Tibial artery (tissue), 4 donors: ENCODE measurements at regions not wholly inside any gene's neighbourhood (a gene's known extent, or its start where the extent isn't known, plus 50 kb on each side); places are given as distances from the start of the nearest gene placed in this dataset.

Experiments used
- DNase-seq, 2 donors: peaks; one replicate each; pipeline ENCODE4 v3.0.0-alpha.2; 2019
- H3K27ac ChIP-seq, 2 donors: fragments of 200-600 bp; sonication (generic) in 1 of 2; 1 replicate in 1 of 2; 2 replicates in 1 of 2; pipeline ENCODE4 v1.5.1; 2018 to 2019; ENCODE audit warnings: mild to moderate bottlenecking in 1 of 2
- H3K27me3 ChIP-seq, 2 donors: fragments of 200-600 bp; sonication (generic) in 1 of 2; one replicate each; pipeline versions ENCODE4 v1.5.1 to v1.6.0; 2016 to 2019
- H3K36me3 ChIP-seq, 3 donors: fragments of 200-600 bp; sonication (generic) in 2 of 3; one replicate each; pipeline ENCODE4 v1.5.1; 2016 to 2019; ENCODE audit warnings: mild to moderate bottlenecking in 2 of 3
- H3K4me1 ChIP-seq, 4 donors: fragments of 200-600 bp; sonication (generic) in 2 of 4; 1 replicate in 3 of 4; 2 replicates in 1 of 4; pipeline ENCODE4 v1.5.1; 2016 to 2019
- H3K4me3 ChIP-seq, 2 donors: fragments of 200-600 bp; sonication (generic) in 1 of 2; 1 replicate in 1 of 2; 2 replicates in 1 of 2; pipeline ENCODE4 v1.5.1; 2018 to 2019; ENCODE audit warnings: mild to moderate bottlenecking in 2 of 2
- H3K9me3 ChIP-seq, 3 donors: fragments of 200-600 bp; sonication (generic) in 1 of 3; one replicate each; pipeline ENCODE4 v1.5.1; 2016 to 2019
- intact Hi-C: fragments of 100-400 bp; cut with DNase I; formaldehyde crosslinking; loops from one replicate; pipeline ENCODE4 v1.15.0; 2023; ENCODE audit warnings: low total_unique reads
- TF ChIP-seq, protein P1 (sequence below), 2 experiments: fragments of 200-600 bp in 1 of 2; fragments of 450-650 bp in 1 of 2; IDR thresholded peaks; one replicate each; pipeline ENCODE4 v1.5.1; 2017 to 2019; ENCODE audit warnings: antibody characterized with exemption in 2 of 2, mild to moderate bottlenecking in 1 of 2, moderate library complexity in 1 of 2

DNA sequence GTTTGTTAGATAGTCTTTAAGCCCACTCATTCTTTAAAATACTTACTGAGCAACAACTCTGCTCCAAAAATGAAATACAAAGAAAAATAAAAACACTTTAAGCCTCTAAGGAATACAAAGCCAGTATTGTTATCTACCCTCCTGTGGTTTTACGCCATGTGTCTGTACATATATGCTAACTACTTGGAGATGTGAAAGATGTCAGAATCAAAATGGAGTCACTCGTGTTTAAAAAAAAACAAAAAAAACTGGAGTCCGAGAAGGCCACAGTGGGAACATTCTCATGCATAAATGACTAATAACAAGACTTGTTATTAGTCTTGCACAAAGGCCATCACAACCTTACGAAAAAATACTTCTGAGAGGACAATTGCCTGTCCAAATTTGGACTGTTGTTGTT is 393.1 kb downstream of the TBC1D4 start:
- H3K27ac ChIP-seq, result no peak overlapping the region
- TF ChIP-seq, protein P1, sequence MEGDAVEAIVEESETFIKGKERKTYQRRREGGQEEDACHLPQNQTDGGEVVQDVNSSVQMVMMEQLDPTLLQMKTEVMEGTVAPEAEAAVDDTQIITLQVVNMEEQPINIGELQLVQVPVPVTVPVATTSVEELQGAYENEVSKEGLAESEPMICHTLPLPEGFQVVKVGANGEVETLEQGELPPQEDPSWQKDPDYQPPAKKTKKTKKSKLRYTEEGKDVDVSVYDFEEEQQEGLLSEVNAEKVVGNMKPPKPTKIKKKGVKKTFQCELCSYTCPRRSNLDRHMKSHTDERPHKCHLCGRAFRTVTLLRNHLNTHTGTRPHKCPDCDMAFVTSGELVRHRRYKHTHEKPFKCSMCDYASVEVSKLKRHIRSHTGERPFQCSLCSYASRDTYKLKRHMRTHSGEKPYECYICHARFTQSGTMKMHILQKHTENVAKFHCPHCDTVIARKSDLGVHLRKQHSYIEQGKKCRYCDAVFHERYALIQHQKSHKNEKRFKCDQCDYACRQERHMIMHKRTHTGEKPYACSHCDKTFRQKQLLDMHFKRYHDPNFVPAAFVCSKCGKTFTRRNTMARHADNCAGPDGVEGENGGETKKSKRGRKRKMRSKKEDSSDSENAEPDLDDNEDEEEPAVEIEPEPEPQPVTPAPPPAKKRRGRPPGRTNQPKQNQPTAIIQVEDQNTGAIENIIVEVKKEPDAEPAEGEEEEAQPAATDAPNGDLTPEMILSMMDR (IDR thresholded peaks at IDR 0.05), result no peak
- H3K27me3 ChIP-seq, result no peaks in the 10 kb centered on the region
- no peak overlapping the region for H3K4me3 ChIP-seq
- intact Hi-C loops, result no loop called here
- H3K9me3 ChIP-seq, result no peaks in the 10 kb centered on the region
- H3K4me1 ChIP-seq, result no peaks in the 10 kb centered on the region
- no peaks in the 10 kb centered on the region for H3K36me3 ChIP-seq
- no peak for DNase-seq

DNA sequence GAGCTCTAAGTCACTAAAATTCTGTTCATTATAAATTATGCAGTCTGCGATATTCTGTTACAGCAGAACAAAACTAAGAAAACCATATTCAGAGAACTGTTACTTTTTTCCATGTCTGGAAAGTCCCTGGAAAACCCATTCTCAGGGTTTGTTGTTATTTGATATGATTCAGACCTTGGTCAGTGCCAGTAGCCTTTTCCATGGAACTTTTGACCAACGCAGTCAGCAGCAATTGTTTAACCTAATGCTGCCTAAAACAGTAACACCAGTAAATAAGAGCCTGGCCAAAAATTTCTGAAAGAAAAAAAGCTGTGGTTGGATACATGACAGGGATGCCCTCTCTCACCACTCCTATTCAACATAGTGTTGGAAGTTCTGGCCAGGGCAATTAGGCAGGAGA is 402.7 kb downstream of the TBC1D4 start:
- Histone ChIP-seq H3K36me3 (no peaks in the 10 kb centered on the region), H3K27me3 (no peaks in the 10 kb centered on the region), H3K27ac (no peak overlapping the region), H3K4me1 (no peaks in the 10 kb centered on the region), H3K9me3 (no peaks in the 10 kb centered on the region), H3K4me3 (no peak overlapping the region)
- no peak for DNase-seq
- TF ChIP-seq, protein P1 (IDR thresholded peaks at IDR 0.05), result no peak
- intact Hi-C loops, result no loop called here

DNA sequence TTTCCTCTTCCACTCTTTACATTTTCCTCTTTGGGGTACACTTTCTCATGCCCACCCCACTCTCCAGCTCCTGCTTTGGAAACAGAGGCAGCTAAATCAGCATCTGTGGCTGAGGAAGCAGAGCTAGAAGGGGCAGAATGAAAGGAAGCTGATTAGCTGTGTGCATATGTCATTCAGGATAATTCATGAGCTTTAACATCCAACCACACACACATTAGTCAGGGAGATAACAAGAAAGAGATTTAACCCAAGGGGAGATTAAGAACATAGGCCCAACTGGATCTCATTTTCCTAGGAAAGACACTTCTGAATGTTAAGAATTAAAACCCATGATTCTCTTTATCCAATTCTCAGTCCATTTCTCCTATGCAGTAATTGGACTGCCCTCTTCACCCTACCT is 405.5 kb downstream of the TBC1D4 start:
- no peaks in the 10 kb centered on the region for H3K36me3 ChIP-seq
- no peak overlapping the region for H3K27ac ChIP-seq
- DNase-seq, result no peak
- no peaks in the 10 kb centered on the region for H3K9me3 ChIP-seq
- H3K4me3 ChIP-seq, result no peak overlapping the region
- TF ChIP-seq, protein P1 (IDR thresholded peaks at IDR 0.05), result no peak
- H3K4me1 ChIP-seq, result no peaks in the 10 kb centered on the region
- H3K27me3 ChIP-seq, result no peaks in the 10 kb centered on the region
- intact Hi-C loops, result no loop called here

DNA sequence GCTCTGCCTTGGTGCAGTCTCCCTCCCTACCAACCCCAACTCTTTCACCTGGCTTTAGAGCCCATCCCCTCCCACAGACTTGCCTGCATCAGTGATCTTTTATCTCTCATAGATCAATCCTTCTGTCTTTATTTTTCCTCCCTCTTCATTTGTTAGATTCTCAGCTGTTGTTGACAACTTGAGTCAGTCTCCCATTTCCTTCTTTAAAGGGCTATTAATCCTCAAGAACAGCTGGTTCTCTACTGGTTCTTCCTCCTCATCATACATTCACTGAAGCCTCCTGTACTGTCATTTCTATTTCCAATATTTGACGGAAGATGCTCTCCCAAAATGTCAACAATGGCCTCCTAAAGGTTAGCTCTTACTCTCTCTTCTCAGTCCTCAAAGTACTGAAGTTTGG is 408.2 kb downstream of the TBC1D4 start:
- Histone ChIP-seq H3K4me1 (no peaks in the 10 kb centered on the region), H3K27ac (no peak overlapping the region), H3K4me3 (no peak overlapping the region), H3K9me3 (no peaks in the 10 kb centered on the region), H3K27me3 (no peaks in the 10 kb centered on the region), H3K36me3 (no peaks in the 10 kb centered on the region)
- TF ChIP-seq, protein P1 (IDR thresholded peaks at IDR 0.05), result no peak
- no peak for DNase-seq
- intact Hi-C loops, result no loop called here

DNA sequence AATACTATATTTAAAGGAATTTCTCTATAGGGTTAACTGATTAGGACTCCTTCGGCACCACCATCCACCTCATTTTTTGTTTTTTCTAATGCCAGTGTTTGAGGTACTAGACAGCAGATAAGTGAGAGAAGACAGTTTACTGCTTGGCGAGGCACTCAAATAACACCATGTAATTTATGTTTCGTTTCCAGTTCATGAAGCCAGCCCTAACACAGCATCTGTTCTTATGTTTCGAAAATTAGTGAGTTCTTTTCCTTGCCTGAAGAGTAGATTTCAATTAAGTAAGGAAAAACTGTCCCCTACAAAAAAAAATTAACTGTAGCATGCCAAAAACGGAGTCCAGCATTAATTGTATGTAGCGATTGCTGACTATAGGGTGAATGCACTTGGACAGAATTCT is 409.1 kb downstream of the TBC1D4 start:
- intact Hi-C loops, result no loop called here
- Histone ChIP-seq H3K27me3 (no peaks in the 10 kb centered on the region), H3K27ac (no peak overlapping the region), H3K4me3 (no peak overlapping the region), H3K4me1 (no peaks in the 10 kb centered on the region), H3K36me3 (no peaks in the 10 kb centered on the region), H3K9me3 (no peaks in the 10 kb centered on the region)
- TF ChIP-seq, protein P1 (IDR thresholded peaks at IDR 0.05), result no peak
- DNase-seq, result no peak

DNA sequence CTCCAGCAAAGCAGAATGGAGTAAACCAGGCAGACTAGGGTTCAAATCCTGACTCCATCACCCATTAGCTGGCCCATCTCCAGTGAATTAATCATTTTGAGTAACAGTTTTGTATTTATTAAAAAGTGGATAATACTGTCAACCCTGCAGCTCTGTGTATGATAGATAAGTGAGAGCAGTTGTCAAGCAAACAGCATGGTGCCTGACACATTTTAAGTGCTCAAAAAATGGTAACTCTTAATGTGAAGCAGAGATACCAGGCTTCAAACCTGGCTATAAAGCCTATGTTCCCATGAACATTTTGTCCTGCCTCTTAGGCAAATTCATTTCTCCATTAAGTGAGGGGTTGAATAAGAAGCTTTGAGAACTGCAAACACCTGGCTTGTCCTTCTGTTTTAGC is 409.6 kb downstream of the TBC1D4 start:
- Histone ChIP-seq H3K4me1 (no peaks in the 10 kb centered on the region), H3K27ac (no peak overlapping the region), H3K4me3 (no peak overlapping the region), H3K36me3 (no peaks in the 10 kb centered on the region), H3K9me3 (no peaks in the 10 kb centered on the region), H3K27me3 (no peaks in the 10 kb centered on the region)
- TF ChIP-seq, protein P1 (IDR thresholded peaks at IDR 0.05), result no peak
- intact Hi-C loops, result no loop called here
- no peak for DNase-seq
